GM23338 (cell line): ENCODE measurements at regions not wholly inside any gene's neighbourhood (a gene's known extent, or its start where the extent isn't known, plus 50 kb on each side); places are given as distances from the start of the nearest gene placed in this dataset.

Source experiments
- CREB1 ChIP-seq: fragments of 250-450 bp; sonication (Bioruptor Pico); IDR thresholded peaks from 2 replicates; pipeline ENCODE4 v1.5.0; 2020; ENCODE audit warnings: low read depth, mild to moderate bottlenecking, moderate library complexity
- ZNF331 ChIP-seq: fragments of 250-450 bp; sonication (Bioruptor Pico); IDR thresholded peaks from 2 replicates; pipeline ENCODE4 v1.5.0; 2020; ENCODE audit warnings: low read depth, mild to moderate bottlenecking, moderate library complexity
- TF ChIP-seq, protein P1 (sequence below), 2 experiments: fragments of 200-600 bp in 1 of 2; sonication (generic) in 1 of 2; conservative IDR thresholded peaks; 2 replicates each; pipeline versions ENCODE4 v1.5.1 to v1.6.1; 2016 to 2017; ENCODE audit warnings: antibody characterized with exemption in 2 of 2, low read depth in 2 of 2, mild to moderate bottlenecking in 2 of 2, moderate library complexity in 1 of 2

DNA sequence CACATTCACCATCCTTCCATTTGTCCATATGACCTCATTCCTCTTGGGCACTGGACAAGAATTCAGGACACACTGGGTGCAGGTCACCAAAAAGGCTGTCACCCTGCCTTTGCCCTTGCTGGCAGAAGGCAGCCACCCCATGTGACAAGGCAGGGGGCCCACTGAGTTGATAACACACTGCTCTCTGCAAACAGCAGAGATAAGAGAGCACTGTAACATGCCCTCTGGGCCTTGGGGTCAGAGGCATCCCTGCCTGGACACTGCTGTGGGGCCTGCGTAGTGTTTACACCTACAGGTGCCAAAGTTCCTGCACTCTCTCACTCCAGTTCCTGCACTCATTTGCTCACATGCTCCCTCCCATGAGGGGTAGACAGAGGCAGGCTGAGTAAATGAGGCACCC is 344.7 kb upstream of the TCF4 start:
- TF ChIP-seq ZNF331, result no peak
- TF ChIP-seq CREB1 (CRISPR knock-in tag), result no peak
- TF ChIP-seq, protein P1, sequence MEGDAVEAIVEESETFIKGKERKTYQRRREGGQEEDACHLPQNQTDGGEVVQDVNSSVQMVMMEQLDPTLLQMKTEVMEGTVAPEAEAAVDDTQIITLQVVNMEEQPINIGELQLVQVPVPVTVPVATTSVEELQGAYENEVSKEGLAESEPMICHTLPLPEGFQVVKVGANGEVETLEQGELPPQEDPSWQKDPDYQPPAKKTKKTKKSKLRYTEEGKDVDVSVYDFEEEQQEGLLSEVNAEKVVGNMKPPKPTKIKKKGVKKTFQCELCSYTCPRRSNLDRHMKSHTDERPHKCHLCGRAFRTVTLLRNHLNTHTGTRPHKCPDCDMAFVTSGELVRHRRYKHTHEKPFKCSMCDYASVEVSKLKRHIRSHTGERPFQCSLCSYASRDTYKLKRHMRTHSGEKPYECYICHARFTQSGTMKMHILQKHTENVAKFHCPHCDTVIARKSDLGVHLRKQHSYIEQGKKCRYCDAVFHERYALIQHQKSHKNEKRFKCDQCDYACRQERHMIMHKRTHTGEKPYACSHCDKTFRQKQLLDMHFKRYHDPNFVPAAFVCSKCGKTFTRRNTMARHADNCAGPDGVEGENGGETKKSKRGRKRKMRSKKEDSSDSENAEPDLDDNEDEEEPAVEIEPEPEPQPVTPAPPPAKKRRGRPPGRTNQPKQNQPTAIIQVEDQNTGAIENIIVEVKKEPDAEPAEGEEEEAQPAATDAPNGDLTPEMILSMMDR (conservative IDR thresholded peaks at IDR 0.05; ENCODE audit: low read depth in 2 of 2), result no peak
